OCI-LY7 (cell line): ENCODE measurements at regions not wholly inside any gene's neighbourhood (a gene's known extent, or its start where the extent isn't known, plus 50 kb on each side); places are given as distances from the start of the nearest gene placed in this dataset.

Experiments
- BruUV-seq: library from RNA; stranded (reverse); fragments of 400-500 nt; replicated peaks from 2 replicates; lab custom pipeline; 2021; lab: Mats Ljungman, UMichigan
- CTCF ChIA-PET: fragments of 300-600 bp; sonication (Branson Sonifier 250); formaldehyde crosslinking; loops from one replicate; lab custom pipeline; 2022; ENCODE audit warnings: antibody characterized with exemption; ENCODE audit not compliant: unreplicated experiment; lab: Charles Lee
- POLR2A ChIA-PET: fragments of 300-600 bp; sonication (Branson Sonifier 250); formaldehyde crosslinking; loops from one replicate; lab custom pipeline; 2022; ENCODE audit warnings: antibody characterized with exemption; lab: Charles Lee
- DNase-seq: peaks from one replicate; pipeline ENCODE4 v3.0.0-alpha.2; 2015; ENCODE audit warnings: low spot score
- H2AFZ ChIP-seq: fragments of 200-600 bp; sonication (generic), shearing (Covaris generic); 2 replicates; pipeline ENCODE4 v1.6.1; 2014; ENCODE audit warnings: mild to moderate bottlenecking, antibody characterized with exemption, low read length, moderate library complexity
- H3K27ac ChIP-seq: fragments of 200-600 bp; sonication (generic); 2 replicates; pipeline ENCODE4 v1.5.1; 2014; ENCODE audit warnings: mixed run types, low read depth, mild to moderate bottlenecking, moderate library complexity, low read length, inconsistent platforms; ENCODE audit not compliant: poor library complexity, severe bottlenecking
- H3K36me3 ChIP-seq: fragments of 200-600 bp; sonication (generic); 2 replicates; pipeline ENCODE4 v1.6.1; 2014; ENCODE audit warnings: mild to moderate bottlenecking, antibody characterized with exemption, low read length, moderate library complexity, mixed read lengths; ENCODE audit not compliant: insufficient read depth
- H3K4me1 ChIP-seq: fragments of 200-600 bp; sonication (generic); 2 replicates; pipeline ENCODE4 v1.5.1; 2014; ENCODE audit warnings: mild to moderate bottlenecking, low read length; ENCODE audit not compliant: insufficient read depth, poor library complexity, severe bottlenecking
- H3K4me2 ChIP-seq: fragments of 200-600 bp; sonication (generic); 2 replicates; pipeline ENCODE4 v1.6.1; 2014; ENCODE audit warnings: mild to moderate bottlenecking, low read length
- H3K4me3 ChIP-seq: fragments of 200-600 bp; sonication (generic); 2 replicates; pipeline ENCODE4 v1.5.1; 2014; ENCODE audit warnings: mild to moderate bottlenecking, low read depth, low read length; ENCODE audit not compliant: poor library complexity, severe bottlenecking
- H3K79me2 ChIP-seq: fragments of 200-600 bp; sonication (generic); 2 replicates; pipeline ENCODE4 v1.6.1; 2016; ENCODE audit warnings: low read depth, mild to moderate bottlenecking, low read length, moderate library complexity, mixed read lengths; ENCODE audit not compliant: insufficient read depth
- H3K9me2 ChIP-seq: fragments of 200-600 bp; sonication (generic); 2 replicates; pipeline ENCODE4 v1.6.1; 2016; ENCODE audit warnings: mild to moderate bottlenecking, low read length, mixed read lengths; ENCODE audit not compliant: insufficient read depth
- H3K9me3 ChIP-seq: fragments of 200-600 bp; sonication (generic); 2 replicates; pipeline ENCODE4 v1.6.1; 2014; ENCODE audit warnings: mild to moderate bottlenecking, mixed run types, low read length, mixed read lengths
- H4K20me1 ChIP-seq: fragments of 200-600 bp; sonication (generic); 2 replicates; pipeline ENCODE4 v1.6.1; 2014; ENCODE audit warnings: mild to moderate bottlenecking, antibody characterized with exemption, low read length, moderate library complexity, mixed read lengths; ENCODE audit not compliant: insufficient read depth
- EZH2phosphoT487 ChIP-seq: fragments of 200-600 bp; sonication (generic); IDR thresholded peaks from 2 replicates; pipeline ENCODE4 v1.6.1; 2018; ENCODE audit warnings: low read depth, borderline replicate concordance, mild to moderate bottlenecking, mixed run types, antibody characterized with exemption, low read length, moderate library complexity, mixed read lengths
- intact Hi-C: fragments of 100-400 bp; cut with micrococcal nuclease; formaldehyde crosslinking; loops from one replicate; pipeline ENCODE4 v1.10.0; 2022; ENCODE audit not compliant: unreplicated experiment
- TF ChIP-seq, protein P1 (sequence below): fragments of 200-600 bp; sonication (generic); conservative IDR thresholded peaks from 2 replicates; pipeline ENCODE4 v1.5.1; 2014; ENCODE audit warnings: mild to moderate bottlenecking, antibody characterized with exemption, low read length, moderate library complexity, mixed read lengths

DNA sequence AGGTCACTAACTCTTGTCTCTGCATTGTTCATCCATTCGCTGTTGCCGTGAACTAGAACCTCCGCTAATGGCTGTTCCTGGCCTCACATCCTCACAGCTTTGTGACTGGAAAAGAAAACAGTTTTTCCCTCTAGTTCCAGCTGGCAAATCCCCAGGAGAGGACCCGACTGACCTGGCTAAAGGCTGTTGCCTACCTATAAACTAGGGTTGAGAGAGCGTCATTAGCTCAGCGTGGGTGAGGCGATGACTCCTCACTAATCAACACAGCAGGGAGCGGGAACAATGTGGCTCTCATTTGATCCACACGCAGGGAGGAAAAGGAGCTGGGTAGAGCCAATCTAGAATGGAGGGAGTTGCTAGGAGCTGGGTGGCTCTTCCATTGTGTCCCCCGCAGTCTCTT lies 282.1 kb upstream of the IRX5 start:
- Histone ChIP-seq H3K4me2 (no peak overlapping the region), H3K36me3 (no peaks in the 10 kb centered on the region), H2AFZ (no peak overlapping the region), H3K9me3 (no peaks in the 10 kb centered on the region), H3K4me1 (no peaks in the 10 kb centered on the region), H3K9me2 (no peaks in the 10 kb centered on the region), H3K4me3 (no peak overlapping the region), H3K79me2 (no peaks in the 10 kb centered on the region), H3K27ac (no peak overlapping the region), H4K20me1 (no peaks in the 10 kb centered on the region)
- DNase-seq = no peak
- intact Hi-C loops = no loop called here
- ChIA-PET CTCF (interaction anchor here (0.8 kb wide), 1 partner anchor 14 kb away, joined by 3 read pairs; no protein-coding TSS in a partner anchor), POLR2A (no interaction called here)
- no peak for TF ChIP-seq EZH2phosphoT487
- TF ChIP-seq, protein P1, sequence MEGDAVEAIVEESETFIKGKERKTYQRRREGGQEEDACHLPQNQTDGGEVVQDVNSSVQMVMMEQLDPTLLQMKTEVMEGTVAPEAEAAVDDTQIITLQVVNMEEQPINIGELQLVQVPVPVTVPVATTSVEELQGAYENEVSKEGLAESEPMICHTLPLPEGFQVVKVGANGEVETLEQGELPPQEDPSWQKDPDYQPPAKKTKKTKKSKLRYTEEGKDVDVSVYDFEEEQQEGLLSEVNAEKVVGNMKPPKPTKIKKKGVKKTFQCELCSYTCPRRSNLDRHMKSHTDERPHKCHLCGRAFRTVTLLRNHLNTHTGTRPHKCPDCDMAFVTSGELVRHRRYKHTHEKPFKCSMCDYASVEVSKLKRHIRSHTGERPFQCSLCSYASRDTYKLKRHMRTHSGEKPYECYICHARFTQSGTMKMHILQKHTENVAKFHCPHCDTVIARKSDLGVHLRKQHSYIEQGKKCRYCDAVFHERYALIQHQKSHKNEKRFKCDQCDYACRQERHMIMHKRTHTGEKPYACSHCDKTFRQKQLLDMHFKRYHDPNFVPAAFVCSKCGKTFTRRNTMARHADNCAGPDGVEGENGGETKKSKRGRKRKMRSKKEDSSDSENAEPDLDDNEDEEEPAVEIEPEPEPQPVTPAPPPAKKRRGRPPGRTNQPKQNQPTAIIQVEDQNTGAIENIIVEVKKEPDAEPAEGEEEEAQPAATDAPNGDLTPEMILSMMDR = no peak
- no TSS peak for BruUV-seq

DNA sequence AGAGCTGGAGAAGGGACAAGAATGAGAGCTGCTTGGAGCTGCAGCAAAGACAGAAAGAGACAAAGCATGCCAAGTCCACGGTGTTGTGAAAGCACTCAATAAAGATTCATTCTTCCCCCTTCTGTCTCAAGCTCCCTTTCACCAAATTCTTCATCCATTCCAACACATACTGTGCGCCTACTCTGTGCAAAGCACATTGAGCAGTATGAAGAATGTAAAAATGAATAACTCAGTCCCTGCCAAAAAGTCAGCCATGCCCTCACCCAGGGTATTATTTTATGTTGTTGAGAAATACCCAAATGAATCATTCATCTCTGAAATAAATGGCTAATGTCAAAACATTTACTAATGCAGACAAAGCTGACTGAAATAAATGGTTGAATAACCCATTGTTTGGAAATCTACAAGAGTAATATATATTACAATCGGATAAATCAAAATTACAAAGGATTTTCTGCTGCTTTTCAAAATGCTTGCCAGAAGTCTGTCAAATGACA lies 282.9 kb upstream of the IRX5 start:
- Histone ChIP-seq H3K27ac (no peak overlapping the region), H4K20me1 (no peaks in the 10 kb centered on the region), H3K4me3 (no peak overlapping the region), H3K36me3 (no peaks in the 10 kb centered on the region), H3K9me3 (no peaks in the 10 kb centered on the region), H3K4me2 (no peak overlapping the region), H3K9me2 (no peaks in the 10 kb centered on the region), H3K79me2 (no peaks in the 10 kb centered on the region), H2AFZ (no peak overlapping the region), H3K4me1 (no peaks in the 10 kb centered on the region)
- intact Hi-C loops = no loop called here
- ChIA-PET CTCF (interaction anchor here (0.8 kb wide), 1 partner anchor 13 kb away, joined by 3 read pairs; no protein-coding TSS in a partner anchor), POLR2A (no interaction called here)
- no TSS peak for BruUV-seq
- TF ChIP-seq, protein P1 = no peak
- no peak for TF ChIP-seq EZH2phosphoT487
- no peak for DNase-seq

DNA sequence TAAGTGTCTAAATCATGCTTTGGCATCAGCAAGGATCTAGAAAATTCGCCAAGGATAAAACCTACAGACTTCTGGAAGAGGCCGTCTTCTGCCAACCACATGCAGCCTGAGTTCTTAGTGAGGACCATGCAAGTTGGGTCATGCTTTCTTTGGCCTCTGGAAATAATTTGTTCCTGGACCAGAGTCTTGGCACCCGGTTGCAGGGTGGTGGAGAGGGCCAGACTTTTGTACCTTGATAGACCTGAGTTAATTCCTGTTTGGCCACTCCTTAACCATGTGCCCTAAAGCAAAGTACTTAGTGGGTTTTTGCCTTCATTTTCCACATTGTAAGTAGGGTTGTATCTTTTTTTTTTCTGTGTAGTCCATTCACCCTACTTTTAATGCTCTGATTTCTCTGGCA lies 283.4 kb upstream of the IRX5 start:
- DNase-seq = no peak
- ChIA-PET POLR2A (no interaction called here), CTCF (no interaction called here)
- intact Hi-C loops = no loop called here
- H2AFZ ChIP-seq = no peak overlapping the region
- H3K4me2 ChIP-seq = no peak overlapping the region
- no peaks in the 10 kb centered on the region for H4K20me1 ChIP-seq
- no peaks in the 10 kb centered on the region for H3K4me1 ChIP-seq
- H3K27ac ChIP-seq = no peak overlapping the region
- no peaks in the 10 kb centered on the region for H3K36me3 ChIP-seq
- H3K9me3 ChIP-seq = no peaks in the 10 kb centered on the region
- TF ChIP-seq EZH2phosphoT487 = no peak
- TF ChIP-seq, protein P1 = no peak
- no peaks in the 10 kb centered on the region for H3K79me2 ChIP-seq
- no peaks in the 10 kb centered on the region for H3K9me2 ChIP-seq
- no peak overlapping the region for H3K4me3 ChIP-seq
- no TSS peak for BruUV-seq
